ENCODE measurements at regions not wholly inside any gene's neighbourhood (a gene's known extent, or its start where the extent isn't known, plus 50 kb on each side); places are given as distances from the start of the nearest gene placed in this dataset.
"Not testable (repeated sequence)": the region's sequence is repeated elsewhere in the genome, so short reads cannot be mapped to it uniquely, and the experiment has no call there.

DNA sequence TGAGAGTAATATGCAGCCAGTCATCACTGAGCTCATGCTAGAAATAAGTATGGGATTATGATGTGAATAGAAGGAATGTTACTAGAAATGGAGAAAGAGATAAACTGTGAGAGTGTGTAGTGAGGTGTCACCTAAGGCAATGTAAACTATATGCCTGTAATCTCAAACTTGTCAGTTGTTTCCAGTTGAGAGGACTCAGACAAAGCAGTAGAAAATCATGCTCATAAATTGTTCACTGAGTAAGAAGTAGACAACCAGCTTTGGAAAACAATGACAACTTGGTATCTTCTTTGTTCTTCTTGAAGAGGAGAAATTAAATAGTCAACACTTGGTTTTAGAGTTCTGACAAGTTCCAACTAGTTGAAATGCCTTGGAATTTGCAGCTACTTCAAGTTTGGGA, 148.5 kb upstream of the OR4E1 start:
- intact Hi-C loops (cut with DNase I; ENCODE audit: low total_unique reads), result no loop called here
- H3K4me1 ChIP-seq, result no peaks in the 10 kb centered on the region
- H3K36me3 ChIP-seq, result no peaks in the 10 kb centered on the region
- H3K4me3 ChIP-seq, result no peak overlapping the region
- no peak for DNase-seq
- no peaks in the 10 kb centered on the region for H3K9me3 ChIP-seq
- no peaks in the 10 kb centered on the region for H3K27me3 ChIP-seq
- TF ChIP-seq, protein P1, sequence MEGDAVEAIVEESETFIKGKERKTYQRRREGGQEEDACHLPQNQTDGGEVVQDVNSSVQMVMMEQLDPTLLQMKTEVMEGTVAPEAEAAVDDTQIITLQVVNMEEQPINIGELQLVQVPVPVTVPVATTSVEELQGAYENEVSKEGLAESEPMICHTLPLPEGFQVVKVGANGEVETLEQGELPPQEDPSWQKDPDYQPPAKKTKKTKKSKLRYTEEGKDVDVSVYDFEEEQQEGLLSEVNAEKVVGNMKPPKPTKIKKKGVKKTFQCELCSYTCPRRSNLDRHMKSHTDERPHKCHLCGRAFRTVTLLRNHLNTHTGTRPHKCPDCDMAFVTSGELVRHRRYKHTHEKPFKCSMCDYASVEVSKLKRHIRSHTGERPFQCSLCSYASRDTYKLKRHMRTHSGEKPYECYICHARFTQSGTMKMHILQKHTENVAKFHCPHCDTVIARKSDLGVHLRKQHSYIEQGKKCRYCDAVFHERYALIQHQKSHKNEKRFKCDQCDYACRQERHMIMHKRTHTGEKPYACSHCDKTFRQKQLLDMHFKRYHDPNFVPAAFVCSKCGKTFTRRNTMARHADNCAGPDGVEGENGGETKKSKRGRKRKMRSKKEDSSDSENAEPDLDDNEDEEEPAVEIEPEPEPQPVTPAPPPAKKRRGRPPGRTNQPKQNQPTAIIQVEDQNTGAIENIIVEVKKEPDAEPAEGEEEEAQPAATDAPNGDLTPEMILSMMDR (IDR thresholded peaks at IDR 0.05), result no peak
- no peak overlapping the region for H3K27ac ChIP-seq

DNA sequence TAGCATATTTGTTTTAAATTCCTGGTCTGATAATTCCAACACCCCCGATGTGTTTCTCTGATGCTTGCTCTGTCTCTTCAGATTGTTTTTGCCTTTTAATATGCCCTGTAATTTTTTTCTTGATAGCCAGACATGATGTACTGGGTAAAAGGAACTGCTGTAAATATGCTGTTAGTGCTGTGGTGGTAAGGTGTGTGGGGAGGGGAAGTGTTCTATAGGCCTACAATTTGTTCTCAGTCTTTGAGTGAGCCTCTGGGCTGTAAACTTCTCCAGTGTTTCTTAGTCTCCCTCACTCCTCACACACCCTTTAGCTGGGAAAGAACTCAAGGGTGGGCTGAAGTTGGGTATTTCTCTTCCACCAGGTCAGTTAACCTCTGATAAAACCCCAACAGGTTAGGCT, 147.0 kb upstream of the OR4E1 start:
- DNase-seq, result no peak
- no peak overlapping the region for H3K4me3 ChIP-seq

DNA sequence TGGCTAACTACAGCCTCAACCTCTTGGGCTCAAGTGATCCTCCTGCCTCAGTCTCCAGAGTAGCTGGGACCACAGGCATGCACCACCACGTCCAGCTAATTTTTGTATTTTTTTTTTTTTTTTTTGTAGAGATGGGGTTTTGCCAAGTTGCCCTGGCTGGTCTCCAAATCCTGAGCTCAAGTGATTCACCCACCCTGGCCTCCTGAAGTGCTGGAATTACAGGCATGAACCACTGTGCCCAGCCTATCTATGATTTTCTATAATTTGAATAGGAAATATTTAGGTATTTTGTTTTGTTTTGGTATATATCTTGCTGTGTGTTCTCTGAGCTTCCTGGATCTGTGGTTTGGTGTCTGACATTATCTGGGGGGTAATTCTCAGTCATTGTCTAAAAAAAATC, 146.3 kb upstream of the OR4E1 start:
- intact Hi-C loops (cut with DNase I; ENCODE audit: low total_unique reads); H3K4me3 ChIP-seq; H3K27me3 ChIP-seq; H3K4me1 ChIP-seq; H3K36me3 ChIP-seq; H3K9me3 ChIP-seq; DNase-seq; H3K27ac ChIP-seq: not testable (repeated sequence)

More for the DNA sequence above, 147.0 kb upstream of the OR4E1 start:
- Histone ChIP-seq H3K36me3 (no peaks in the 10 kb centered on the region), H3K27me3 (no peaks in the 10 kb centered on the region), H3K4me1 (no peaks in the 10 kb centered on the region), H3K9me3 (peaks cover 0 to 6% (median 0%) of the 10 kb centered on the region in 3 donors), H3K27ac (no peak overlapping the region)
- TF ChIP-seq, protein P1 (IDR thresholded peaks at IDR 0.05), result no peak
- intact Hi-C loops (cut with DNase I; ENCODE audit: low total_unique reads), result no loop called here

DNA sequence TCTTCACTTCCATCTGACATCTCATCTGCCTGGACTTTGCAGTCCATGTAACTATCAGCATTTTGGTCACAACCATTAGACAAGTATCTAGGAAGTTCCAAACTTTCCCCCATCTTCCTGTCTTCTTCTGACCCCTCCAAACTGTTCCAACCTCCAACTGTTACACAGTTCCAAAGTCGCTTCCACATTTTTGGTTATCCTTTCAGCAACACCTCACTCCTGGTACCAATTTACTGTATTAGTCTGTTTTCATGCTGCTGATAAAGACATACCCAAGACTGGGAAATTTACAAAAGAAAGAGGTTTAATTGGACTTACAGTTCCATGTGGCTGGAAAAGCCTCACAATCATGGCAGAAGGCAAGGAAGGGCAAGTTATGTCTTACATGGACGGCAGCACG, 143.4 kb upstream of the OR4E1 start:
- H3K36me3 ChIP-seq; H3K4me1 ChIP-seq; intact Hi-C loops (cut with DNase I; ENCODE audit: low total_unique reads); H3K9me3 ChIP-seq; DNase-seq; H3K27me3 ChIP-seq; H3K4me3 ChIP-seq; H3K27ac ChIP-seq: not testable (repeated sequence)

DNA sequence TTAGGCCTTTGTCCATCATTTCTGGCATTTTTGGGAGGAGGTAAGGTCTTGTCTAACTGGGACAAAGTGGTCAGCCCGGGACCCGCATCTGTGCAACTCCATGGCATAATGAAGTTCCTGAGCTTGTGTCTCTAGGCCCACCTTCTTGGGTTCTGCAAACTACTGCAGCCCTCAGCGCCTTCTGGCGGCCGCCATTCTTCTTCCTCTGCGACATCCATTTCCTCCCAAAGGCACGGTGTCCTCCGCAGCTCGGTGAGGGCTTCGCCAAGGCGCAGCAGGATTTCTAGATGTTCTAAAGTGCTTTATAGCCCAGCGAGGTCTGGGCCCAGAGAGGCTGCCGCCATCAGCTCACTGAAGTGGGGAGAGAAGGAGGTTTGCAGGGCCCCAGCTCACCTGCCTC, 134.4 kb upstream of the OR4E1 start:
- no peak for DNase-seq
- Histone ChIP-seq H3K4me1 (no peaks in the 10 kb centered on the region), H3K27me3 (no peaks in the 10 kb centered on the region), H3K9me3 (no peaks in the 10 kb centered on the region), H3K27ac (no peak overlapping the region), H3K36me3 (no peaks in the 10 kb centered on the region), H3K4me3 (no peak overlapping the region)
- TF ChIP-seq, protein P1 (IDR thresholded peaks at IDR 0.05), result no peak
- intact Hi-C loops (cut with DNase I; ENCODE audit: low total_unique reads), result no loop called here

DNA sequence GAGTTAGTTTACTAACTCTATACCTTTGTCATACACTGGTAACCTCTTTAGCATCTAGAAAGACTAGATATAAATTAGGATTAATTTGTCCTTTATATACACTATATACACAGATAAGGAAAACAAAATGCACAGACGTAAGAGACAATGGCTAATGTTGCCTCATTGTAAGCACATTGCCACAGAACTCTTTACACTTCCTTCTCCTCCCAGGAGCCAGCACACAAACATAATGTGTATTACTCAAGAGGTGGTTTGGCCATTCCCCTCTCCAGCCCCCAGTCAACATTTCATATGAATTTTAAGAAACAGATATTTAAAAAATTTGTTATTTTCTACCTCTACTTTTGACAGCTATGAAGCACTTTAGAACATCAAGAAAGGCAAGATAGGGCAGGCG, 131.4 kb upstream of the OR4E1 start:
- Histone ChIP-seq H3K27me3 (no peaks in the 10 kb centered on the region), H3K4me1 (no peaks in the 10 kb centered on the region), H3K4me3 (no peak overlapping the region), H3K27ac (no peak overlapping the region), H3K36me3 (no peaks in the 10 kb centered on the region), H3K9me3 (no peaks in the 10 kb centered on the region)
- intact Hi-C loops (cut with DNase I; ENCODE audit: low total_unique reads), result no loop called here
- DNase-seq, result no peak
- TF ChIP-seq, protein P1 (IDR thresholded peaks at IDR 0.05), result no peak

DNA sequence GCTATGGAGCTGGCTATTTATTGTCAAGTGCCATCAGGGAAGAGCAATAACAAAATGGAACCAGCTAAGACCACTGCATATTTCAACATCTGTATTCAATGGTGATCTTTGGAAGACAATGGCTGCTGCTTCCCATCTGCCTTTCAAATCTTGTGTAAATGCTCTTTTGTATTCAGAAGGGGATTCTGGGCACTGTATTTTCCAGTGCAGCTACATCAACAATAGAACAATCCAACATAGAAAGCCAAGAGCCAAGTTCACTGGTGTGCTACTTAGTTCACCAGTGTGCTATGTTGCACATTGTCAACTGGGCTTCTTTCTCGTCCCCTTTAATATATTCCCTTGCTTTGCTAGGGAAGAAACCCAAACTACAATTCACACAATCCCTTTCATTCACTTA, 128.8 kb upstream of the OR4E1 start:
- no peak overlapping the region for H3K4me3 ChIP-seq
- TF ChIP-seq, protein P1 (IDR thresholded peaks at IDR 0.05), result no peak
- H3K27me3 ChIP-seq, result no peaks in the 10 kb centered on the region
- H3K36me3 ChIP-seq, result no peaks in the 10 kb centered on the region
- intact Hi-C loops (cut with DNase I; ENCODE audit: low total_unique reads), result no loop called here
- no peaks in the 10 kb centered on the region for H3K4me1 ChIP-seq
- no peak overlapping the region for H3K27ac ChIP-seq
- no peaks in the 10 kb centered on the region for H3K9me3 ChIP-seq
- DNase-seq, result no peak
